Neural progenitor cell (in vitro differentiated cells): ENCODE measurements at regions not wholly inside any gene's neighbourhood (a gene's known extent, or its start where the extent isn't known, plus 50 kb on each side); places are given as distances from the start of the nearest gene placed in this dataset.

Experiments
- DNase-seq: peaks from one replicate; pipeline ENCODE4 v3.0.0-alpha.2; 2016; ENCODE audit warnings: low spot score
- H2AFZ ChIP-seq: fragments of 200-600 bp; sonication (generic); replicated peaks from 2 replicates; pipeline ENCODE4 v1.6.1; 2016; ENCODE audit warnings: antibody characterized with exemption
- H3F3A ChIP-seq: fragments of 200-600 bp; sonication (generic); 2 replicates; pipeline ENCODE4 v1.6.1; 2016; ENCODE audit warnings: antibody characterized with exemption, low read depth
- H3K27ac ChIP-seq: fragments of 200-600 bp; sonication (generic); 2 replicates; pipeline ENCODE4 v1.5.1; 2016; ENCODE audit warnings: mild to moderate bottlenecking
- H3K27me3 ChIP-seq: fragments of 200-600 bp; sonication (generic); 2 replicates; pipeline ENCODE4 v1.6.1; 2016; ENCODE audit warnings: mild to moderate bottlenecking, moderate library complexity
- H3K36me3 ChIP-seq: fragments of 200-600 bp; sonication (generic); 2 replicates; pipeline ENCODE4 v1.5.1; 2016
- H3K4me1 ChIP-seq: fragments of 200-600 bp; sonication (generic); 2 replicates; pipeline ENCODE4 v1.6.1; 2016; ENCODE audit warnings: mixed run types
- H3K4me2 ChIP-seq: fragments of 200-600 bp; sonication (generic); 2 replicates; pipeline ENCODE4 v1.6.1; 2016
- H3K4me3 ChIP-seq: fragments of 200-600 bp; sonication (generic); 2 replicates; pipeline ENCODE4 v1.5.1; 2016
- H3K79me2 ChIP-seq: fragments of 200-600 bp; sonication (generic); 2 replicates; pipeline ENCODE4 v1.6.1; 2016; ENCODE audit warnings: low read depth
- H3K9ac ChIP-seq: fragments of 200-600 bp; sonication (generic); 2 replicates; pipeline ENCODE4 v1.6.1; 2016
- H3K9me3 ChIP-seq: fragments of 200-600 bp; sonication (generic); 2 replicates; pipeline ENCODE4 v1.5.1; 2016; ENCODE audit warnings: low read depth
- H4K20me1 ChIP-seq: fragments of 200-600 bp; sonication (generic); 2 replicates; pipeline ENCODE4 v1.6.1; 2016; ENCODE audit warnings: low read depth
- H3K27ac Mint-ChIP-seq: 3 replicates; pipeline ENCODE4 v1.8.0; 2021; ENCODE audit warnings: mixed read lengths
- H3K27me3 Mint-ChIP-seq: 2 replicates; pipeline ENCODE4 v1.8.0; 2022; ENCODE audit warnings: low read depth, mild to moderate bottlenecking, inconsistent platforms, moderate library complexity, mixed read lengths; ENCODE audit not compliant: insufficient read depth
- H3K36me3 Mint-ChIP-seq: 3 replicates; pipeline ENCODE4 v1.8.0; 2021; ENCODE audit warnings: mixed read lengths
- H3K4me1 Mint-ChIP-seq: 3 replicates; pipeline ENCODE4 v1.8.0; 2021; ENCODE audit warnings: mixed read lengths
- H3K4me3 Mint-ChIP-seq: 3 replicates; pipeline ENCODE4 v1.8.0; 2021; ENCODE audit warnings: mild to moderate bottlenecking, moderate library complexity, mixed read lengths
- H3K9me3 Mint-ChIP-seq: 3 replicates; pipeline ENCODE4 v1.8.0; 2020; ENCODE audit warnings: mixed read lengths
- CTCF ChIP-seq: fragments of 200-600 bp; sonication (generic); IDR thresholded peaks from 2 replicates; pipeline ENCODE4 v1.5.1; 2017; ENCODE audit warnings: antibody characterized with exemption, mild to moderate bottlenecking
- EZH2 ChIP-seq: fragments of 200-600 bp; sonication (generic); IDR thresholded peaks from 2 replicates; pipeline ENCODE4 v1.6.1; 2017; ENCODE audit warnings: antibody characterized with exemption, mild to moderate bottlenecking, moderate library complexity
- EZH2phosphoT487 ChIP-seq: fragments of 200-600 bp; sonication (generic); IDR thresholded peaks from 2 replicates; pipeline ENCODE4 v1.6.1; 2017; ENCODE audit warnings: antibody characterized with exemption

- Histone ChIP-seq H3F3A (no peaks in the 10 kb centered on the region), H3K4me1 (peaks cover 6% of the 10 kb centered on the region), H3K27ac (no peak overlapping the region), H3K27me3 (no peaks in the 10 kb centered on the region), H3K9me3 (no peaks in the 10 kb centered on the region), H3K9ac (no peak overlapping the region), H4K20me1 (no peaks in the 10 kb centered on the region), H2AFZ (no peak overlapping the region), H3K79me2 (no peaks in the 10 kb centered on the region), H3K4me3 (no peak overlapping the region), H3K36me3 (no peaks in the 10 kb centered on the region), H3K4me2 (no peak overlapping the region)
- DNase-seq: no peak
- H3K4me1 Mint-ChIP-seq: peaks cover 4% of the 10 kb centered on the region
- TF ChIP-seq EZH2phosphoT487 (no peak), EZH2 (no peak), CTCF (no peak)
- no peak overlapping the region for H3K4me3 Mint-ChIP-seq
- peaks cover 7% of the 10 kb centered on the region for H3K9me3 Mint-ChIP-seq
- no peaks in the 10 kb centered on the region for H3K27me3 Mint-ChIP-seq
- H3K36me3 Mint-ChIP-seq: peaks cover 3% of the 10 kb centered on the region
- H3K27ac Mint-ChIP-seq: no peak overlapping the region
These were observed 392.7 kb downstream of the CDH9 start for GRCh38 chr5:26645659-26646058.

GRCh38 chr5:26641492-26641891 lies 396.9 kb downstream of the CDH9 start:
- Histone ChIP-seq H3K9me3 (no peaks in the 10 kb centered on the region), H4K20me1 (no peaks in the 10 kb centered on the region), H3K4me2 (no peak overlapping the region), H2AFZ (no peak overlapping the region), H3K27me3 (no peaks in the 10 kb centered on the region), H3F3A (no peaks in the 10 kb centered on the region), H3K9ac (no peak overlapping the region), H3K4me3 (no peak overlapping the region), H3K79me2 (no peaks in the 10 kb centered on the region), H3K4me1 (no peaks in the 10 kb centered on the region), H3K27ac (no peak overlapping the region), H3K36me3 (no peaks in the 10 kb centered on the region)
- Mint-ChIP-seq H3K4me1 (no peaks in the 10 kb centered on the region), H3K27ac (no peak overlapping the region), H3K36me3 (peaks cover 3% of the 10 kb centered on the region), H3K27me3 (peaks cover 2% of the 10 kb centered on the region), H3K4me3 (no peak overlapping the region), H3K9me3 (peaks cover 11% of the 10 kb centered on the region)
- no peak for DNase-seq
- no peak for TF ChIP-seq CTCF
- no peak for TF ChIP-seq EZH2phosphoT487
- no peak for TF ChIP-seq EZH2

- no peak overlapping the region for H3K27ac Mint-ChIP-seq
- no peaks in the 10 kb centered on the region for H3K27me3 Mint-ChIP-seq
- Histone ChIP-seq H3K4me3 (no peak overlapping the region), H3K79me2 (no peaks in the 10 kb centered on the region), H4K20me1 (no peaks in the 10 kb centered on the region), H3K4me1 (no peaks in the 10 kb centered on the region), H3K27me3 (no peaks in the 10 kb centered on the region), H2AFZ (peak overlapping the region; percentile 51), H3F3A (no peaks in the 10 kb centered on the region), H3K27ac (no peak overlapping the region), H3K36me3 (no peaks in the 10 kb centered on the region), H3K9me3 (no peaks in the 10 kb centered on the region), H3K4me2 (no peak overlapping the region), H3K9ac (no peak overlapping the region)
- DNase-seq: no peak
- TF ChIP-seq CTCF (no peak), EZH2 (no peak), EZH2phosphoT487 (no peak)
- no peak overlapping the region for H3K4me3 Mint-ChIP-seq
- no peaks in the 10 kb centered on the region for H3K9me3 Mint-ChIP-seq
- H3K36me3 Mint-ChIP-seq: no peaks in the 10 kb centered on the region
- H3K4me1 Mint-ChIP-seq: no peaks in the 10 kb centered on the region
These were observed 413.3 kb downstream of the CDH9 start for GRCh38 chr5:26625099-26625498.

GRCh38 chr5:26622947-26623346 lies 415.4 kb downstream of the CDH9 start:
- no peak for TF ChIP-seq EZH2
- Histone ChIP-seq H2AFZ (no peak overlapping the region), H3K79me2 (no peaks in the 10 kb centered on the region), H3K4me1 (no peaks in the 10 kb centered on the region), H3K9me3 (no peaks in the 10 kb centered on the region), H3K4me3 (no peak overlapping the region), H3K36me3 (no peaks in the 10 kb centered on the region), H3K27me3 (no peaks in the 10 kb centered on the region), H3K4me2 (no peak overlapping the region), H4K20me1 (no peaks in the 10 kb centered on the region), H3K9ac (no peak overlapping the region), H3F3A (no peaks in the 10 kb centered on the region), H3K27ac (no peak overlapping the region)
- Mint-ChIP-seq H3K36me3 (no peaks in the 10 kb centered on the region), H3K27me3 (no peaks in the 10 kb centered on the region), H3K4me1 (no peaks in the 10 kb centered on the region), H3K4me3 (no peak overlapping the region), H3K27ac (no peak overlapping the region), H3K9me3 (no peaks in the 10 kb centered on the region)
- DNase-seq: no peak
